IMR-90 (cell line): ENCODE measurements at regions not wholly inside any gene's neighbourhood (a gene's known extent, or its start where the extent isn't known, plus 50 kb on each side); places are given as distances from the start of the nearest gene placed in this dataset.

ENCODE experiments used
- ATAC-seq: fragments of 200-7000 bp; cut with Tn5 transposase; 2 replicates; pipeline ENCODE4 v1.9.1; 2020; ENCODE audit warnings: low read depth, mild to moderate bottlenecking, moderate library complexity
- BruUV-seq: library from RNA; stranded (reverse); fragments of 400-500 nt; replicated peaks from 2 replicates; lab custom pipeline; 2021; lab: Mats Ljungman, UMichigan
- CTCF ChIA-PET: fragments of 300-600 bp; formaldehyde crosslinking; extraction: SDS; loops from one replicate; lab custom pipeline; 2021; ENCODE audit warnings: antibody characterized with exemption; lab: Yijun Ruan, JAX
- POLR2A ChIA-PET: fragments of 300-600 bp; sonication (Branson Sonifier 250); formaldehyde crosslinking; loops from one replicate; lab custom pipeline; 2022; ENCODE audit warnings: antibody characterized with exemption; ENCODE audit not compliant: unreplicated experiment; lab: Charles Lee
- DNase-seq: peaks from one replicate; pipeline ENCODE4 v3.0.0; 2013
- H2AFZ ChIP-seq: replicated peaks from 2 replicates; pipeline ENCODE3; 2013; ENCODE audit warnings: low read length, mild to moderate bottlenecking; ENCODE audit not compliant: poor library complexity
- H2AK5ac ChIP-seq: 2 replicates; pipeline ENCODE4 v1.6.1; 2013; ENCODE audit warnings: low read depth, low read length, inconsistent platforms
- H2AK9ac ChIP-seq: replicated peaks from 2 replicates; pipeline ENCODE3; 2013; ENCODE audit warnings: mild to moderate bottlenecking, low read depth, low read length, moderate library complexity; ENCODE audit not compliant: poor library complexity
- H2BK120ac ChIP-seq: 2 replicates; pipeline ENCODE4 v1.6.1; 2013; ENCODE audit warnings: low read depth, low read length, inconsistent platforms
- H2BK15ac ChIP-seq: 3 replicates; pipeline ENCODE4 v1.6.1; 2013; ENCODE audit warnings: low read depth, low read length, inconsistent platforms
- H2BK20ac ChIP-seq: 2 replicates; pipeline ENCODE4 v1.6.1; 2013; ENCODE audit warnings: low read depth, mild to moderate bottlenecking, inconsistent platforms, low read length, moderate library complexity
- H2BK5ac ChIP-seq: 2 replicates; pipeline ENCODE4 v1.6.1; 2013; ENCODE audit warnings: mild to moderate bottlenecking, low read depth, low read length, inconsistent platforms; ENCODE audit not compliant: poor library complexity, severe bottlenecking
- H3K14ac ChIP-seq: replicated peaks from 2 replicates; pipeline ENCODE4 v1.6.1; 2013; ENCODE audit warnings: low read depth, low read length, inconsistent platforms
- H3K18ac ChIP-seq: 2 replicates; pipeline ENCODE4 v1.6.1; 2013; ENCODE audit warnings: low read depth, low read length, control low read depth
- H3K23ac ChIP-seq: 2 replicates; pipeline ENCODE4 v1.6.1; 2013; ENCODE audit warnings: low read depth, low read length, inconsistent platforms
- H3K27ac ChIP-seq: 2 replicates; pipeline ENCODE4 v1.5.1; 2013; ENCODE audit warnings: mild to moderate bottlenecking, control low read depth, low read length; ENCODE audit not compliant: insufficient read depth
- H3K27me3 ChIP-seq: 2 replicates; pipeline ENCODE4 v1.6.1; 2013; ENCODE audit warnings: low read length; ENCODE audit not compliant: control insufficient read depth, insufficient read depth
- H3K36me3 ChIP-seq: 2 replicates; pipeline ENCODE4 v1.6.1; 2013; ENCODE audit warnings: low read length, mixed read lengths; ENCODE audit not compliant: control insufficient read depth, insufficient read depth
- H3K4ac ChIP-seq: 2 replicates; pipeline ENCODE4 v1.6.1; 2013; ENCODE audit warnings: low read depth, low read length, inconsistent platforms
- H3K4me1 ChIP-seq: 2 replicates; pipeline ENCODE4 v1.6.1; 2013; ENCODE audit warnings: low read length, mixed read lengths; ENCODE audit not compliant: control insufficient read depth, insufficient read depth
- H3K4me2 ChIP-seq: 2 replicates; pipeline ENCODE4 v1.6.1; 2013; ENCODE audit warnings: low read depth, mild to moderate bottlenecking, control low read depth, low read length, moderate library complexity
- H3K4me3 ChIP-seq: 2 replicates; pipeline ENCODE4 v1.5.1; 2013; ENCODE audit warnings: low read depth, mild to moderate bottlenecking, control low read depth, low read length, moderate library complexity; ENCODE audit not compliant: insufficient read depth
- H3K56ac ChIP-seq: 2 replicates; pipeline ENCODE4 v1.6.1; 2013; ENCODE audit warnings: low read length, inconsistent platforms; ENCODE audit not compliant: insufficient read depth; ENCODE audit errors: extremely low read depth
- H3K79me1 ChIP-seq, 2 experiments: 2 replicates each; pipeline ENCODE4 v1.6.1; 2013; ENCODE audit warnings: low read length in 2 of 2, inconsistent platforms in 1 of 2, low read depth in 1 of 2
- H3K9ac ChIP-seq: 2 replicates; pipeline ENCODE4 v1.6.1; 2013; ENCODE audit warnings: low read depth, low read length, control low read depth
- H3K9me1 ChIP-seq: 2 replicates; pipeline ENCODE4 v1.6.1; 2013; ENCODE audit warnings: low read length, inconsistent platforms; ENCODE audit not compliant: insufficient read depth
- H3K9me3 ChIP-seq: 2 replicates; pipeline ENCODE4 v1.6.1; 2013; ENCODE audit warnings: low read length; ENCODE audit not compliant: control insufficient read depth, insufficient read depth
- H4K20me1 ChIP-seq: 2 replicates; pipeline ENCODE4 v1.6.1; 2013; ENCODE audit warnings: low read length, inconsistent platforms; ENCODE audit not compliant: insufficient read depth
- H4K5ac ChIP-seq: 2 replicates; pipeline ENCODE4 v1.6.1; 2013; ENCODE audit warnings: mild to moderate bottlenecking, low read depth, low read length, control low read depth
- H4K8ac ChIP-seq, 2 experiments: 2 replicates each; pipeline ENCODE4 v1.6.1; 2013; ENCODE audit warnings: low read depth in 2 of 2, low read length in 2 of 2, control low read depth in 1 of 2, inconsistent platforms in 1 of 2
- H4K91ac ChIP-seq: 2 replicates; pipeline ENCODE4 v1.6.1; 2013; ENCODE audit warnings: low read depth, low read length, inconsistent platforms; ENCODE audit not compliant: insufficient read depth
- CEBPB ChIP-seq: IDR thresholded peaks from 2 replicates; pipeline ENCODE4 v1.6.1; 2012; ENCODE audit warnings: low read depth, low read length, improper control_type of control experiment
- CHD1 ChIP-seq: IDR thresholded peaks from 2 replicates; pipeline ENCODE4 v1.6.1; 2012; ENCODE audit warnings: low read depth, low read length, improper control_type of control experiment
- CTCF ChIP-seq: conservative IDR thresholded peaks from 2 replicates; pipeline ENCODE4 v1.5.1; 2012; ENCODE audit warnings: mild to moderate bottlenecking, low read depth, low read length, improper control_type of control experiment
- FOS ChIP-seq: fragments of 150-350 bp; IDR thresholded peaks from 2 replicates; pipeline ENCODE4 v1.6.1; 2016; ENCODE audit warnings: low read depth, low read length
- MAFK ChIP-seq: IDR thresholded peaks from 2 replicates; pipeline ENCODE4 v1.6.1; 2012; ENCODE audit warnings: low read depth, low read length, improper control_type of control experiment
- MAZ ChIP-seq: IDR thresholded peaks from 2 replicates; pipeline ENCODE4 v1.6.1; 2012; ENCODE audit warnings: low read depth, mild to moderate bottlenecking, low read length, improper control_type of control experiment, moderate library complexity, borderline replicate concordance
- MXI1 ChIP-seq: IDR thresholded peaks from 2 replicates; pipeline ENCODE4 v1.6.1; 2012; ENCODE audit warnings: low read depth, mild to moderate bottlenecking, low read length, moderate library complexity, borderline replicate concordance
- NFE2L2 ChIP-seq: fragments of 150-350 bp; IDR thresholded peaks from 2 replicates; pipeline ENCODE4 v1.6.1; 2016; ENCODE audit warnings: low read depth, mild to moderate bottlenecking, low read length
- POLR2A ChIP-seq: IDR thresholded peaks from 2 replicates; pipeline ENCODE4 v1.6.1; 2012; ENCODE audit warnings: mild to moderate bottlenecking, low read depth, low read length
- RAD21 ChIP-seq: IDR thresholded peaks from 2 replicates; pipeline ENCODE4 v1.6.1; 2012; ENCODE audit warnings: low read length, improper control_type of control experiment
- RFX5 ChIP-seq: IDR thresholded peaks from 2 replicates; pipeline ENCODE4 v1.8.0; 2012; ENCODE audit warnings: low read depth, mild to moderate bottlenecking, low read length, moderate library complexity
- SMC3 ChIP-seq: fragments of 150-350 bp; IDR thresholded peaks from 2 replicates; pipeline ENCODE4 v1.6.1; 2016; ENCODE audit warnings: low read depth, mild to moderate bottlenecking, antibody characterized with exemption, low read length, moderate library complexity
- WGBS, 2 experiments: methylation state at CpG; one replicate each; pipeline versions ENCODE4 v1.1.5 to v1.1.7; 2013; ENCODE audit warnings: missing lambda C conversion rate in 2 of 2; ENCODE audit not compliant: insufficient read length in 1 of 2; ENCODE audit errors: extremely low coverage in 2 of 2; 5-methylcytosine and 5-hydroxymethylcytosine counted together
- dilution Hi-C: fragments of 300-500 bp; cut with HindIII; formaldehyde crosslinking; loops from one replicate; pipeline ENCODE4 v1.14.3; 2018; ENCODE audit warnings: low sequenced_read_pairs; ENCODE audit not compliant: unreplicated experiment
- in situ Hi-C: fragments of 300-500 bp; cut with MboI; formaldehyde crosslinking; loops from 3 replicates; pipeline ENCODE4 v1.14.3; 2019; ENCODE audit warnings: low sequenced_read_pairs, inconsistent platforms, mixed read lengths
- intact Hi-C: fragments of 100-400 bp; cut with micrococcal nuclease; formaldehyde crosslinking; loops from 2 replicates; pipeline ENCODE4 v1.10.0; 2022
- TF ChIP-seq, protein P1 (sequence below): fragments of 150-350 bp; IDR thresholded peaks from 2 replicates; pipeline ENCODE4 v1.6.1; 2016; ENCODE audit warnings: low read depth, mild to moderate bottlenecking, low read length, moderate library complexity, borderline replicate concordance
- TF ChIP-seq, protein P2 (sequence below): fragments of 150-350 bp; IDR thresholded peaks from 2 replicates; pipeline ENCODE4 v1.6.1; 2017; ENCODE audit warnings: mild to moderate bottlenecking, antibody characterized with exemption, low read length, low read depth

DNA sequence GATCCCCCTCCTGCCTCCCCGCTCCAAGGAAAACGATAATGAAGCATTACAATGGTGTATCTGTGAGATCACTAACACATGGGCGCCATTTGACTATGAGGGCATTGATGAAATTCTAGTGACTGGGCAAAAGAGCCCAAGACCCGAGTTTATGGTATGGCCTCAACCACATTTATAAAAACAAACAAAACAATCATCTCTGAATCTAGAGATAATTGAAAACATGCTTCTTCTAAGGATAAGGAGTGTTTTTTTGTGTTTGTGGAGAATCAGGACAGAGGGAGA, 100.9 kb upstream of the SEMA6A start:
- no CpG with 5 or more reads among the region's 4 CpGs for WGBS, 2 experiments
- Histone ChIP-seq H2BK20ac (no peak overlapping the region), H3K9me1 (no peaks in the 10 kb centered on the region), H3K79me1 (no peaks in the 10 kb centered on the region), H2AK5ac (no peak overlapping the region), H3K9ac (no peak overlapping the region), H3K56ac (no peak overlapping the region), H2AFZ (no peak overlapping the region), H3K18ac (no peak overlapping the region), H4K8ac (no peak overlapping the region), H2BK120ac (no peak overlapping the region), H3K4me2 (no peak overlapping the region), H2BK5ac (no peak overlapping the region), H4K5ac (no peak overlapping the region), H4K20me1 (no peaks in the 10 kb centered on the region), H3K23ac (no peak overlapping the region), H3K4ac (no peak overlapping the region), H3K9me3 (peaks cover 5% of the 10 kb centered on the region), H3K4me1 (no peaks in the 10 kb centered on the region), H2AK9ac (no peak overlapping the region), H3K27ac (no peak overlapping the region), H4K91ac (no peak overlapping the region), H3K36me3 (no peaks in the 10 kb centered on the region), H3K4me3 (no peak overlapping the region), H3K14ac (no peak overlapping the region), H3K27me3 (no peaks in the 10 kb centered on the region), H2BK15ac (no peak overlapping the region)
- DNase-seq (no peak), ATAC-seq (no peak)
- dilution Hi-C loops (no loop called here), intact Hi-C loops (no loop called here), in situ Hi-C loops (no loop called here)
- POLR2A ChIA-PET, result interaction anchor here (0.6 kb wide), 1 partner anchor 160 kb away, joined by 11 read pairs; no protein-coding TSS in a partner anchor
- CTCF ChIA-PET, result no interaction called here
- BruUV-seq, result no TSS peak
- TF ChIP-seq MXI1 (no peak), FOS (no peak), MAZ (no peak), CTCF (no peak), NFE2L2 (no peak), MAFK (no peak), RAD21 (no peak), SMC3 (no peak), RFX5 (no peak), CHD1 (no peak), CEBPB (no peak), POLR2A (no peak)
- TF ChIP-seq, protein P1, sequence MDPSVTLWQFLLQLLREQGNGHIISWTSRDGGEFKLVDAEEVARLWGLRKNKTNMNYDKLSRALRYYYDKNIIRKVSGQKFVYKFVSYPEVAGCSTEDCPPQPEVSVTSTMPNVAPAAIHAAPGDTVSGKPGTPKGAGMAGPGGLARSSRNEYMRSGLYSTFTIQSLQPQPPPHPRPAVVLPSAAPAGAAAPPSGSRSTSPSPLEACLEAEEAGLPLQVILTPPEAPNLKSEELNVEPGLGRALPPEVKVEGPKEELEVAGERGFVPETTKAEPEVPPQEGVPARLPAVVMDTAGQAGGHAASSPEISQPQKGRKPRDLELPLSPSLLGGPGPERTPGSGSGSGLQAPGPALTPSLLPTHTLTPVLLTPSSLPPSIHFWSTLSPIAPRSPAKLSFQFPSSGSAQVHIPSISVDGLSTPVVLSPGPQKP, result no peak
- TF ChIP-seq, protein P2, sequence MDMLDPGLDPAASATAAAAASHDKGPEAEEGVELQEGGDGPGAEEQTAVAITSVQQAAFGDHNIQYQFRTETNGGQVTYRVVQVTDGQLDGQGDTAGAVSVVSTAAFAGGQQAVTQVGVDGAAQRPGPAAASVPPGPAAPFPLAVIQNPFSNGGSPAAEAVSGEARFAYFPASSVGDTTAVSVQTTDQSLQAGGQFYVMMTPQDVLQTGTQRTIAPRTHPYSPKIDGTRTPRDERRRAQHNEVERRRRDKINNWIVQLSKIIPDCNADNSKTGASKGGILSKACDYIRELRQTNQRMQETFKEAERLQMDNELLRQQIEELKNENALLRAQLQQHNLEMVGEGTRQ, result no peak
